Renal pelvis (tissue), 1 donor: ENCODE measurements at regions not wholly inside any gene's neighbourhood (a gene's known extent, or its start where the extent isn't known, plus 50 kb on each side); places are given as distances from the start of the nearest gene placed in this dataset.

Experiments used
- DNase-seq: peaks from one replicate; pipeline ENCODE4 v3.0.0-alpha.2; 2013

GRCh38 chr4:151606061-151606460 lies 154.7 kb downstream of the GATB start:
- no peak for DNase-seq

GRCh38 chr4:151610229-151610628 lies 150.6 kb downstream of the GATB start:
- DNase-seq, result no peak

- no peak for DNase-seq
These were observed 148.8 kb downstream of the GATB start for GRCh38 chr4:151611960-151612359.

GRCh38 chr4:151613290-151613689 lies 147.5 kb downstream of the GATB start:
- DNase-seq, result no peak

- DNase-seq, result no peak
These were observed 146.2 kb downstream of the GATB start for GRCh38 chr4:151614561-151614960.

- no peak for DNase-seq
These were observed 141.9 kb downstream of the GATB start for GRCh38 chr4:151618858-151619257.

- no peak for DNase-seq
These were observed 140.7 kb downstream of the GATB start for GRCh38 chr4:151620066-151620465.
